Endothelial cell of umbilical vein (primary cell): ENCODE measurements at regions not wholly inside any gene's neighbourhood (a gene's known extent, or its start where the extent isn't known, plus 50 kb on each side); places are given as distances from the start of the nearest gene placed in this dataset.

Experiments used
- BruUV-seq: library from RNA; stranded (reverse); fragments of 400-500 nt; replicated peaks from 2 replicates; lab custom pipeline; 2021; lab: Mats Ljungman, UMichigan
- CTCF ChIA-PET: fragments of 300-600, 350-600 bp; sonication (Branson Sonifier 250); formaldehyde crosslinking; loops from one replicate; lab custom pipeline; 2021; ENCODE audit warnings: antibody characterized with exemption, inconsistent platforms; lab: Charles Lee
- POLR2A ChIA-PET: fragments of 300-600, 350-600 bp; sonication (Branson Sonifier 250); formaldehyde crosslinking; loops from one replicate; lab custom pipeline; 2021; ENCODE audit warnings: antibody characterized with exemption, inconsistent platforms; lab: Charles Lee
- DNase-seq: peaks from one replicate; pipeline ENCODE4 v3.0.0-alpha.2; 2011; ENCODE audit warnings: low read depth, low spot score
- FAIRE-seq: peaks from 2 replicates; lab custom pipeline; 2011; peaks lifted over from hg19 to GRCh38; lab: Jason Lieb, UNC
- H2AFZ ChIP-seq: 2 replicates; pipeline ENCODE4 v1.6.0; 2012; ENCODE audit warnings: low read depth, low read length, control low read depth, inconsistent platforms
- H3K27ac ChIP-seq: 2 replicates; pipeline ENCODE4 v1.5.1; 2011; ENCODE audit warnings: low read depth, mild to moderate bottlenecking, control low read depth, low read length, moderate library complexity; ENCODE audit not compliant: insufficient read depth
- H3K27me3 ChIP-seq, 2 experiments: 2 replicates each; pipeline versions ENCODE4 v1.6.0 to v1.6.1; 2011; ENCODE audit warnings: low read length in 2 of 2, mixed read lengths in 1 of 2; ENCODE audit not compliant: control insufficient read depth in 2 of 2, insufficient read depth in 2 of 2
- H3K36me3 ChIP-seq, 2 experiments: 2 replicates in 1 of 2; 3 replicates in 1 of 2; pipeline ENCODE4 v1.5.1; 2011; ENCODE audit warnings: low read length in 2 of 2, mild to moderate bottlenecking in 1 of 2, moderate library complexity in 1 of 2; ENCODE audit not compliant: control insufficient read depth in 2 of 2, insufficient read depth in 2 of 2; ENCODE audit errors: extremely low read depth in 1 of 2
- H3K4me1 ChIP-seq: 3 replicates; pipeline ENCODE4 v1.5.1; 2011; ENCODE audit warnings: mild to moderate bottlenecking, low read length; ENCODE audit not compliant: control insufficient read depth, insufficient read depth; ENCODE audit errors: extremely low read depth
- H3K4me2 ChIP-seq: 2 replicates; pipeline ENCODE4 v1.6.1; 2011; ENCODE audit warnings: low read length, control low read depth, mixed read lengths; ENCODE audit not compliant: insufficient read depth
- H3K4me3 ChIP-seq, 3 experiments: fragments of 200-600 bp in 1 of 3; sonication (generic), shearing (Covaris generic) in 1 of 3; replicated peaks in 1 of 3; 2 replicates each; pipeline ENCODE4 v1.5.1; 2011 to 2016; ENCODE audit warnings: control low read depth in 3 of 3, low read length in 3 of 3, mild to moderate bottlenecking in 2 of 3, inconsistent platforms in 1 of 3, low read depth in 1 of 3, moderate library complexity in 1 of 3; ENCODE audit not compliant: insufficient read depth in 1 of 3
- H3K79me2 ChIP-seq: 2 replicates; pipeline ENCODE4 v1.6.0; 2012; ENCODE audit warnings: low read length, inconsistent platforms; ENCODE audit not compliant: control insufficient read depth, insufficient read depth
- H3K9ac ChIP-seq: replicated peaks from 2 replicates; pipeline ENCODE3; 2011; ENCODE audit warnings: low read length, control low read depth; ENCODE audit not compliant: insufficient read depth; ENCODE audit errors: extremely low read depth
- H3K9me1 ChIP-seq: replicated peaks from 3 replicates; pipeline ENCODE4 v1.6.0; 2011; ENCODE audit warnings: mild to moderate bottlenecking, low read length; ENCODE audit not compliant: control insufficient read depth, insufficient read depth; ENCODE audit errors: extremely low read depth
- H3K9me3 ChIP-seq: replicated peaks from 2 replicates; pipeline ENCODE4 v1.5.1; 2012; ENCODE audit warnings: low read length, inconsistent platforms; ENCODE audit not compliant: control insufficient read depth, insufficient read depth
- H4K20me1 ChIP-seq: replicated peaks from 2 replicates; pipeline ENCODE3; 2011; ENCODE audit warnings: mild to moderate bottlenecking, low read length; ENCODE audit not compliant: control insufficient read depth, insufficient read depth; ENCODE audit errors: extremely low read depth
- CTCF ChIP-seq, 2 donors: IDR thresholded peaks; 1 replicate in 1 of 2; 2 replicates in 1 of 2; pipeline ENCODE4 v1.5.1; 2011; ENCODE audit warnings: low read length in 2 of 2, mild to moderate bottlenecking in 2 of 2, moderate library complexity in 2 of 2, control low read depth in 1 of 2, inconsistent platforms in 1 of 2, low read depth in 1 of 2; ENCODE audit not compliant: insufficient read depth in 1 of 2; ENCODE audit errors: extremely low read depth in 1 of 2
- EZH2 ChIP-seq: IDR thresholded peaks from 2 replicates; pipeline ENCODE4 v1.6.1; 2012; ENCODE audit warnings: borderline replicate concordance, low read depth, mild to moderate bottlenecking, moderate library complexity, low read length, inconsistent platforms; ENCODE audit not compliant: severe bottlenecking
- FOS ChIP-seq: IDR thresholded peaks from 2 replicates; pipeline ENCODE4 v1.6.1; 2011; ENCODE audit warnings: mild to moderate bottlenecking, low read length, moderate library complexity, borderline replicate concordance; ENCODE audit not compliant: insufficient read depth
- GATA2 ChIP-seq: IDR thresholded peaks from 2 replicates; pipeline ENCODE4 v1.7.0; 2011; ENCODE audit warnings: low read depth, mild to moderate bottlenecking, moderate library complexity, mixed read lengths, low read length; ENCODE audit not compliant: insufficient read length, insufficient read depth
- JUN ChIP-seq: IDR thresholded peaks from 2 replicates; pipeline ENCODE4 v1.6.1; 2011; ENCODE audit warnings: borderline replicate concordance, low read depth; ENCODE audit not compliant: insufficient read length, insufficient read depth
- MAX ChIP-seq: IDR thresholded peaks from 2 replicates; pipeline ENCODE4 v1.6.1; 2011; ENCODE audit not compliant: insufficient read depth, insufficient read length
- MYC ChIP-seq: IDR thresholded peaks from one replicate; pipeline ENCODE4 v1.6.1; 2011; ENCODE audit warnings: mild to moderate bottlenecking, low read depth, low read length
- POLR2A ChIP-seq: IDR thresholded peaks from 2 replicates; pipeline ENCODE4 v1.6.1; 2012; ENCODE audit warnings: low read depth, mild to moderate bottlenecking, control low read depth, low read length
- POLR2AphosphoS5 ChIP-seq: IDR thresholded peaks from 2 replicates; pipeline ENCODE4 v1.6.1; 2012; ENCODE audit warnings: low read depth, mild to moderate bottlenecking, control low read depth, low read length, moderate library complexity; ENCODE audit not compliant: insufficient read depth
- dilution Hi-C: fragments of 300-500 bp; cut with MboI; formaldehyde crosslinking; loops from one replicate; pipeline ENCODE4 v1.15.0; 2019; ENCODE audit warnings: low sequenced_read_pairs; ENCODE audit not compliant: extremely low pct_ligation_motif_present
- intact Hi-C: fragments of 100-400 bp; cut with micrococcal nuclease; formaldehyde crosslinking; loops from one replicate; pipeline ENCODE4 v1.10.0; 2022

DNA sequence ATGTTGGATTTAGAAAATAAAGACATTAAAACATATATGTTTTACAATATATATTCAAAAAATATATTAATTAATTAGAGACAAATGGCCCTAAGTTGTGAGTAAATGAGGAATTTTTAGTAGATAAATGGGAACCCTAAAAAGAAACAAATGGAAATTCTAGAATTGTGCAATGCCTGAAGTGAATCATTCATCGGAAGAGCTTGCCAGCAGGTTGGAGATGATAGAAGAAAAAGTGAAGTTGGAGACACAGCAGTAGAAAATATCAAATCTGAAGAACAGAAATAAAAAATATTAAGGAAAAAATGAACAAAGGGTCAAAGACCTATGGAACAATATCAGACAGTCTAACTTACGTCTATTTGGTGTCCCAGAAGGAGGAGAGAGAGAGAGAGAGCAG is 109.4 kb upstream of the NEDD9 start:
- no peaks in the 10 kb centered on the region for H3K9me1 ChIP-seq
- no peak overlapping the region for H2AFZ ChIP-seq
- ChIA-PET POLR2A (no interaction called here), CTCF (no interaction called here)
- H3K4me3 ChIP-seq: no peak overlapping the region
- no peak overlapping the region for H3K4me2 ChIP-seq
- no peaks in the 10 kb centered on the region for H3K4me1 ChIP-seq
- H3K79me2 ChIP-seq: no peaks in the 10 kb centered on the region
- H3K9me3 ChIP-seq: no peaks in the 10 kb centered on the region
- no peaks in the 10 kb centered on the region for H3K36me3 ChIP-seq
- intact Hi-C loops: no loop called here
- peaks cover 2 to 3% of the 10 kb centered on the region in 2 experiments for H3K27me3 ChIP-seq
- TF ChIP-seq POLR2A: no peak
- TF ChIP-seq JUN: no peak
- no peak for TF ChIP-seq POLR2AphosphoS5
- no peak for TF ChIP-seq FOS
- TF ChIP-seq EZH2: no peak
- no peak for TF ChIP-seq GATA2
- no peak for TF ChIP-seq MAX
- TF ChIP-seq MYC: no peak
- TF ChIP-seq CTCF (IDR thresholded peaks at IDR 0.05; ENCODE audit: extremely low read depth in 1 of 2, insufficient read depth in 1 of 2, low read depth in 1 of 2, low read length in 2 of 2): no peak
- FAIRE-seq (no peak), DNase-seq (no peak)
- no peak overlapping the region for H3K27ac ChIP-seq
- no peaks in the 10 kb centered on the region for H4K20me1 ChIP-seq
- dilution Hi-C loops: no loop called here
- no TSS peak for BruUV-seq
- no peak overlapping the region for H3K9ac ChIP-seq
